ENCODE measurements at regions not wholly inside any gene's neighbourhood (a gene's known extent, or its start where the extent isn't known, plus 50 kb on each side); places are given as distances from the start of the nearest gene placed in this dataset.

GRCh38 chr12:111088409-111088808 lies 168.0 kb upstream of the MYL2 start:
- peaks cover 2% of the 10 kb centered on the region; the same call in 1 of the 2 replicates for H3K27me3 ChIP-seq (ENCODE audit: control insufficient read depth, insufficient read depth, low read length)
- ChIA-PET CTCF (no interaction called here), POLR2A (no interaction called here)
- no peak overlapping the region for H3K4me3 ChIP-seq (ENCODE audit: low read depth, low read length)
- no peaks in the 10 kb centered on the region for H3K36me3 ChIP-seq (ENCODE audit: control insufficient read depth, insufficient read depth, low read length)
- TF ChIP-seq CTCF (IDR thresholded peaks at IDR 0.05; ENCODE audit: insufficient read depth, low read depth, low read length), result no peak
- no peak for DNase-seq (ENCODE audit: low read depth)

- POLR2A ChIA-PET, result no interaction called here
- TF ChIP-seq CTCF (IDR thresholded peaks at IDR 0.05; ENCODE audit: insufficient read depth, low read depth, low read length), result no peak
- no peak for DNase-seq (ENCODE audit: low read depth)
These were observed 166.7 kb upstream of the MYL2 start for GRCh38 chr12:111086947-111087700.

GRCh38 chr12:111085096-111085495 lies 164.7 kb upstream of the MYL2 start:
- DNase-seq (ENCODE audit: low read depth), result no peak

More at GRCh38 chr12:111086947-111087700, 166.7 kb upstream of the MYL2 start:
- Histone ChIP-seq H3K36me3 (ENCODE audit: control insufficient read depth, insufficient read depth, low read length) (no peaks in the 10 kb centered on the region), H3K4me3 (ENCODE audit: low read depth, low read length) (no peak overlapping the region), H3K27me3 (ENCODE audit: control insufficient read depth, insufficient read depth, low read length) (peaks cover 2% of the 10 kb centered on the region; the same call in 1 of the 2 replicates)
- CTCF ChIA-PET, result no interaction called here

GRCh38 chr12:111084605-111085004 lies 164.2 kb upstream of the MYL2 start:
- H3K36me3 ChIP-seq (ENCODE audit: control insufficient read depth, insufficient read depth, low read length), result no peaks in the 10 kb centered on the region
- ChIA-PET POLR2A (no interaction called here), CTCF (no interaction called here)
- DNase-seq (ENCODE audit: low read depth), result no peak
- peaks cover 2% of the 10 kb centered on the region; the same call in 1 of the 2 replicates for H3K27me3 ChIP-seq (ENCODE audit: control insufficient read depth, insufficient read depth, low read length)
- no peak for TF ChIP-seq CTCF (IDR thresholded peaks at IDR 0.05; ENCODE audit: insufficient read depth, low read depth, low read length)
- no peak overlapping the region for H3K4me3 ChIP-seq (ENCODE audit: low read depth, low read length)

More at GRCh38 chr12:111085096-111085495, 164.7 kb upstream of the MYL2 start:
- TF ChIP-seq CTCF (IDR thresholded peaks at IDR 0.05; ENCODE audit: insufficient read depth, low read depth, low read length), result no peak
- POLR2A ChIA-PET, result no interaction called here
- Histone ChIP-seq H3K27me3 (ENCODE audit: control insufficient read depth, insufficient read depth, low read length) (peaks cover 2% of the 10 kb centered on the region; the same call in 1 of the 2 replicates), H3K36me3 (ENCODE audit: control insufficient read depth, insufficient read depth, low read length) (no peaks in the 10 kb centered on the region), H3K4me3 (ENCODE audit: low read depth, low read length) (no peak overlapping the region)
- CTCF ChIA-PET, result no interaction called here

DNA sequence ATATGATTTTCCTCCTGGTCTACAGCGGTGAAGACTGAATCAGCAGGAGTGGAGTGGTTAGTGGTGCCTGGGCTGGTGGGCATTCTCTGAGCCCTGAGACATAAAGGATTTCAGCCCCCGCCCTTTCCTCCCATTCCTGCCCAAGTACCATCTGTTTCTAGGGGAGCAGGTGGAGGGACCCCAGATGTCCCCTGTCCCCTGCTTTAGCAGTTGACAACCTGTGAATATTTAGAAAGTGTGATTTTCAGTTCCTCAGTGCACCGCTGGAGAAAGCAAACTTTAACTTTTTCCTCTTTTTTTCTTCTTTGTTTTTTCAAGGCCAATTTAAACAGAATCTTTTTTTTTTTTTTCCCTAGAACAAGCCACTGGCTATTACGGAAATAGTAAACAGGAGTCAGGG lies 163.8 kb upstream of the MYL2 start:
- no peaks in the 10 kb centered on the region for H3K36me3 ChIP-seq (ENCODE audit: control insufficient read depth, insufficient read depth, low read length)
- POLR2A ChIA-PET, result no interaction called here
- no peak for DNase-seq (ENCODE audit: low read depth)
- no peak overlapping the region for H3K4me3 ChIP-seq (ENCODE audit: low read depth, low read length)
- CTCF ChIA-PET, result no interaction called here
- TF ChIP-seq CTCF (IDR thresholded peaks at IDR 0.05; ENCODE audit: insufficient read depth, low read depth, low read length), result no peak
- peaks cover 2% of the 10 kb centered on the region; the same call in 1 of the 2 replicates for H3K27me3 ChIP-seq (ENCODE audit: control insufficient read depth, insufficient read depth, low read length)
